Activated CD4-positive, alpha-beta T cell treated with anti-CD3 and anti-CD28 coated beads, Interleukin-2, amount 50 U/mL, for 16 hours (primary cell): ENCODE measurements at regions not wholly inside any gene's neighbourhood (a gene's known extent, or its start where the extent isn't known, plus 50 kb on each side); places are given as distances from the start of the nearest gene placed in this dataset.

ENCODE experiments used
- DNase-seq: peaks from one replicate; pipeline ENCODE4 v3.0.0-alpha.2; 2020

- no peak for DNase-seq
These were observed 70.3 kb upstream of the MC3R start for GRCh38 chr20:56178219-56178618.

- no peak for DNase-seq
These were observed 69.5 kb upstream of the MC3R start for GRCh38 chr20:56179051-56179450.

GRCh38 chr20:56181583-56181982 lies 66.9 kb upstream of the MC3R start:
- no peak for DNase-seq

GRCh38 chr20:56187534-56188165 lies 60.9 kb upstream of the MC3R start:
- no peak for DNase-seq

- DNase-seq = no peak
These were observed 54.5 kb upstream of the MC3R start for GRCh38 chr20:56194042-56194441.

- DNase-seq = no peak
These were observed 52.6 kb upstream of the MC3R start for GRCh38 chr20:56195946-56196345.
